NCI-H1105 treated with DMSO at 0.1 percent for 48 hours (cell line): ENCODE measurements at regions not wholly inside any gene's neighbourhood (a gene's known extent, or its start where the extent isn't known, plus 50 kb on each side); places are given as distances from the start of the nearest gene placed in this dataset.

Experiments used
- DNase-seq: peaks from one replicate; lab custom pipeline; 2025; lab: John Stamatoyannopoulos, UW

GRCh38 chr20:10724449-10725173 lies 50.8 kb upstream of the JAG1 start:
- DNase-seq = no peak

- DNase-seq = no peak
Observed at GRCh38 chr20:10728873-10729670, 55.3 kb upstream of the JAG1 start.

DNA sequence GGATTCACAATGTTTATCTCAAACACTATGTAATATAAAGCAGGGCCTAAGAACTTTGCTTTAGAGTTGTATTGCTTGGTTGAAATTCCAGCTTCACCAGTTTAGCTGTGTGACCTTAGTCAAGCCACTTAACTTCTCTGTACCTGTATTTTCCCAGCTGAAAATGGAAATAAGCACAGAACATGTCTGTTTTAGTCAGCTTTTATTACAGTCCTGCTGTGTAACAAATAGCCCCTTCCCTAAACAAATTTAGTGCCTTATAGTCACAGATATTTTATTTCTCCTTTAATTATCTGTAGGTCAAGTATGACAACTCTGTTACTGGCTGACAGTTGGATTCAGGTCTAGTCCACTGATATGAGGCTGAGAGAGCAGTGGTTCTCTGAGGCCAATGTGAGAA lies 56.0 kb upstream of the JAG1 start:
- DNase-seq = no peak

DNA sequence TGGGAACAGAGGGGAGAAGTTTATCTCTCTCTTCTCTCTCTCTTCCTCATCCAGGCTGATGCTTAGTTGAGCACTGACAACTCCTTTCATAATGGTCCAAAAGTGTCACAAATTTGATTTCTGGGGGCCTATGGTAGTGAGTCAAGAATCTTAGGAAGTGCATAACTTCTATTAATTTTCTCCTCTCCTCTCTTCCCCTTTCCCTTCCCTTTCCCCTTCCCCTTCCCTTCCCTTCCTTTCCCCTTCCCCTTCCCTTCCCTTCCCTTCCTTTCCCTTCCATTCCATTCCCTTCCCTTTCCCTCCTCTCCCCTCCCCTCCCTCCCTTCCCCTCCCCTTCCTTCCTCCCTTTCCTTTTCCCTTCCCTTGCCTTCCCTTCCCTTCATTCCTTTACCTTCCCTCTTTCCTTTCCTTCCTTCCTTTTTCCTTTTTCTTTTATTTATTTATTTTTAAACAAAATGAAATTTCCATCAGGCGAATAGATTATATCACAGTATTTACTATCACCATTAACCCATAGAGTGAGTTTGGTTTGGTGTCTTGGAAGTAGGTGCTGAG lies 56.9 kb upstream of the JAG1 start:
- DNase-seq = no peak

GRCh38 chr20:10731190-10731965 lies 57.6 kb upstream of the JAG1 start:
- DNase-seq = no peak

DNA sequence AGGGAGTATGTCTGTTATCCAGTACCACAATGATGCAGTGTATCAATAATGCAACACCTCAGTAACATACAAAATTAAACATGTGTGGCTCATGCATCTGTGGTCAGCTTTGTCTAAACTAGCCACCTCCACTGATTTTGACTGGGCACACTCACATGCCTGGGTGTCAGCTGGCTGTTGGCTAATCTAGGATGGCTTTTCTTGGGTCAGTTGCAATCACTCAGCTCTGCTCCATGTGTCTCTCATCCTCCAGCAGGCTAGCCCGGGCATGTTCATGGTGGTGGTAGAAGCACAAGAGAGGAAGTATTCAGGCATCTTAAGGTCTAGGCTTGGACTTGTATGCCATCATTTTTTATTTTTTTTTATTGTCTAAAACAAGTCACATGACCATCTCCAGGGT lies 59.3 kb upstream of the JAG1 start:
- DNase-seq = no peak

- no peak for DNase-seq
Observed at GRCh38 chr20:10735195-10735949, 61.6 kb upstream of the JAG1 start.

DNA sequence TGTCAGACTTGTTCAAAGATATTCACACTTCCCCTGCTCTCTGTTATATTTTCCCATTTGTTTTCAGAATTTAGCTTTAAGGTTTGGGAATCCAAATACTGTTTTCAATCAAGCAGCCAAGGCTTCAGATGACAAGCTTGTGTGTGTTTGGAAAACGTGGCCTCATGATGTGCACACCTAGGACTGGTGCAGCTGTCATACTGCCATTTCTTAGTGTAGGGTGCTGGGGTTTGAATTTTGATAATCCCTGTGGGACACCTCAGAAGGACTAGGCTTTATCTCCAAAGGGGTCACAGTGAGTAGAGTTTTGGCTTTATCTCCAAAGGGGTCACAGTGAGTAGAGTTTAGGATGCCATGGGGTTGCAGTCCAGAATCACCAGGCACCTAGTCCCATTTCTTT lies 65.3 kb upstream of the JAG1 start:
- no peak for DNase-seq

GRCh38 chr20:10739566-10739965 lies 65.8 kb upstream of the JAG1 start:
- no peak for DNase-seq

GRCh38 chr20:10741060-10741459 lies 67.3 kb upstream of the JAG1 start:
- no peak for DNase-seq

GRCh38 chr20:10745790-10746189 lies 72.0 kb upstream of the JAG1 start:
- no peak for DNase-seq

GRCh38 chr20:10747019-10747418 lies 73.2 kb upstream of the JAG1 start:
- no peak for DNase-seq

DNA sequence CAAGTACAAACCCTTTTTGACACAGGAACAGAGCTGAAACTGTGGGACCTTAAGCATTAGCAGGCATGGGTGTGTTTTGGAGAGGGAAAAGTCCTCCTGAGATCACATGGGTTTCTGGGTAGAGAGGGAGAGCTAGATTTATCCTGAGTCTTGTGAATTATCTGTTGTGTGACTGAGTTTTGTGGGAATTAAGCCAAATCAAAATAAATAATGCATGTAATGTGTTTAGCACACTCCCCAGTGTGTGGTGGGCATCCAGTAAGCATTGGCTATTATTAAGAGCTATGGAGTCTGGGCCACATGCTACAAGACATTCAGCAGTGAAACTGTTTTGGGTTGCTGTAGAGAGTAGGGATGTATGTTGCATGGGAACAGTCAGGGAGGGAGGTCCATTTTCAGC lies 75.3 kb upstream of the JAG1 start:
- DNase-seq = no peak

DNA sequence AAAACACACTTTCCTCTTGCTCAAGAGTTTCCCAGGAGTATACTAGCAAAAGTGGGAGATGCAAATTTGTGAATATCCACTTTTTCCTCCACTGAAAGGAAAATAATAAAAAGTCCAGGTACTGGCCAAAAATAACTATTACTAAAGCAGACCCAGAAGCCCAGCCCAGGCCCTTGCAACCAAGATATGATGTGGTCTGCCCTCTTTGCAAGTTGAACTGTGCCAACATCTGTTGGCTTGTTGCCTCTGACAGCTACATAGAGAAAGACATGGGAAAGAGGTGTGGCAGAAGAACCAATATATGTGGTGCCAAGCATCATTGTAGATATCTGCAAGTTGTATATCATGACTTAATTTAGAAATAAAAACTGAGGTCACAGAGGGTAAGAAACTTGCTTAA lies 78.4 kb upstream of the JAG1 start:
- DNase-seq = no peak

DNA sequence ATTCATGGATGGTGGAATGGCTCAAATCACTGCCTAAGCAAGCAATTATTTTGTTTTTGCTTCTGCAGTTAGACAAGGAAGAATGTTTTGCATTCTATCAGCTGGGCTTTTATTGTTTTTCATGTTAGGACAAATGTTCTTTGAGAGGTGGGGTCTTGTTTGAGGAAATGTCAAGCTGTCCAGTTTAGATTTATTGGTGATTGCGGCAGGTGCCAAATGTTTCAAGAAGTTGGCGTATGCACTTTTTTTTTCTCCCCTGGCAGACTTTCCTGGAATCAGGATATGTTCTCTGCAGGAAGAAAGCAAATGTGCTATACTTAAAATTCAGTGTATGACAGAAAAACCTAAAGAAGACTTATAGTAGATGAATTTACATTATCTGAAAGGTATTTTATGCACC lies 81.0 kb upstream of the JAG1 start:
- DNase-seq = no peak

GRCh38 chr20:10758446-10758845 lies 84.6 kb upstream of the JAG1 start:
- DNase-seq = no peak

DNA sequence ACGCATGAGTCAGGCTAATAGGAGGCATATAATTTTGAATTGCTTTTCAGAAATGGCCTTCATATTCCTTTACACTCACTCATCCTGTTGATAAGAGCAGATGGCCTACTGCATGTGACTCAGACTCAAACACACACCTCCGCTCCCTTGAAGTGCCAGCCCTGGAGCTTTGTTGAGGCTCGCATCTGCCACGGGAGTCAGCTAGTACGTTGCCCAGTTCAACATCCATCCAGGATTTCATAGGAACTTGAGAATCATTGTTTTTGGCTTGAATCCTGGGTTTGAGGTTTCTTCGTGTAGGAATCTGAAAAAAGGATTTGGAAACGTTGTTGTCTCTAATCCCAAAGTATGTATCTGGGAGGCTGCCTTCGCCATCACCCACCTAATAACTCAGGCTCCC lies 87.4 kb upstream of the JAG1 start:
- DNase-seq = no peak

DNA sequence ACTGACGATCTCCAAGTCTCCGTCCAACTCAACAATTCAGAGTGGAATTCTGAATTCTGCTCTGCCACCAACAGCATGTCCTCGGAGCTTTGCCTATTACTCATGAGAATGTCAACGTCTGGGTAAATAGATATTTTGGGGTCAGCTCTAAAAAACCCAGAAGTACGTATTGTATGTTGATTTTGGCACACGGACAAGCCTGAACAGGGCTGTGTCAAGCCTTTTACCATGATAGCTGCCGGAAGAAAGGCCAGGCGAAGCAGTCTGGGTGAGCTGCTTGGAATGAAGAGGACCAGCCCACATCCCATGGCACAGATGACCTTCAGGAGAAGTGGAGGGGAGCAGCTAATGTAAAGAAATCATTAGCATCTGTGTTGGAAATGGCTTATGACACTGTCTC lies 88.0 kb upstream of the JAG1 start:
- DNase-seq = no peak

DNA sequence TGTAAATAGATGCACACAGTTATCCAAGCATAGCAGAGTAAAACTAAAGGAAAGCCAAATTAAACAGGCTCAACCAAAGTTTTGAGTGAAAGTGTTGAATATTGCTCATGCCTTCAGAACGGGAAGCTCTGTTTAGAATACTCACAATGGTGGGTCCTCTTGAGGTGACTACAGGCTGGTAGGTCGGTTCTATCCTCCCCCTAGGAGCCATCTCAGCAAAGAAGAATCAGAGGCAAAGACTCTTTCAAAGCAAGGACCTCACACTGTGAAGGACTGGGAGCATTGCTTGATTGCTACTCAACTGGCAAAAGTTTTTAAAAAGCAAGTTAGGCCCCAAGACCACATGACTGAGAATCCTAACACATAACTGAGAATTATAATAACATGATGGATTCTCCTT lies 88.4 kb upstream of the JAG1 start:
- DNase-seq = no peak

- DNase-seq = no peak
Observed at GRCh38 chr20:10763112-10763511, 89.3 kb upstream of the JAG1 start.

DNA sequence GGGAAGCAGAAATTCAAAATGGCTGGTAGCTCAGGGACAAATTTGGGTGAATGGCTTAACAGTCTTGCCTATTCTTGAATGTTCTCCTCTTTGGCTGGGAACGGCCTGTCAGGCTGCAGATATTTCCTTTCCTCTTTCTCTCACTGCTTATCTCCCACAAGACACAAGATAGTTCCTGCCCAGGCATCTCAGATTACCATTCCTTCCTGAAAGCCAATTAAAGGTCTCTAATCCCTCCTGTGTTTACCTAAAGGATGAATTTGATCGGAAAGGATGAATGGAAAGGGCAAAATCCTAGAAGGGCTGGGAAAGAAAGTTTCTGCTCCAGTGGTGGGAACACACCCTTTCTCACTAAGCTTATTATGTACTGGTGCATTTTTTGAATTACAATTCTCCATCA lies 95.9 kb upstream of the JAG1 start:
- no peak for DNase-seq

GRCh38 chr20:10770753-10771152 lies 97.0 kb upstream of the JAG1 start:
- DNase-seq = no peak
